BE2C (cell line): ENCODE measurements at regions not wholly inside any gene's neighbourhood (a gene's known extent, or its start where the extent isn't known, plus 50 kb on each side); places are given as distances from the start of the nearest gene placed in this dataset.

Experiments used
- DNase-seq: peaks from one replicate; pipeline ENCODE4 v3.0.0-alpha.2; 2020
- H3K27me3 ChIP-seq: fragments of 250-450 bp; sonication (Bioruptor Pico); 2 replicates; pipeline ENCODE4 v1.5.1; 2020; ENCODE audit warnings: mild to moderate bottlenecking
- H3K36me3 ChIP-seq: fragments of 250-450 bp; sonication (Bioruptor Pico); 2 replicates; pipeline ENCODE4 v1.5.1; 2020; ENCODE audit warnings: mild to moderate bottlenecking
- H3K4me1 ChIP-seq: fragments of 250-450 bp; sonication (Bioruptor Pico); 2 replicates; pipeline ENCODE4 v1.5.1; 2020
- H3K4me3 ChIP-seq: 2 replicates; pipeline ENCODE4 v1.5.1; 2011; ENCODE audit warnings: low read depth, low read length
- H3K9me3 ChIP-seq: fragments of 250-450 bp; sonication (Bioruptor Pico); 2 replicates; pipeline ENCODE4 v1.5.1; 2020
- CTCF ChIP-seq: IDR thresholded peaks from 2 replicates; pipeline ENCODE4 v1.5.1; 2012; ENCODE audit warnings: mild to moderate bottlenecking, low read depth, low read length

GRCh38 chr7:84591897-84592296, 397.3 kb upstream of the SEMA3A start:
- DNase-seq = no peak
- no peaks in the 10 kb centered on the region for H3K9me3 ChIP-seq
- no peak overlapping the region for H3K4me3 ChIP-seq
- no peak for TF ChIP-seq CTCF
- H3K4me1 ChIP-seq = no peaks in the 10 kb centered on the region
- H3K36me3 ChIP-seq = no peaks in the 10 kb centered on the region
- no peaks in the 10 kb centered on the region for H3K27me3 ChIP-seq

DNA sequence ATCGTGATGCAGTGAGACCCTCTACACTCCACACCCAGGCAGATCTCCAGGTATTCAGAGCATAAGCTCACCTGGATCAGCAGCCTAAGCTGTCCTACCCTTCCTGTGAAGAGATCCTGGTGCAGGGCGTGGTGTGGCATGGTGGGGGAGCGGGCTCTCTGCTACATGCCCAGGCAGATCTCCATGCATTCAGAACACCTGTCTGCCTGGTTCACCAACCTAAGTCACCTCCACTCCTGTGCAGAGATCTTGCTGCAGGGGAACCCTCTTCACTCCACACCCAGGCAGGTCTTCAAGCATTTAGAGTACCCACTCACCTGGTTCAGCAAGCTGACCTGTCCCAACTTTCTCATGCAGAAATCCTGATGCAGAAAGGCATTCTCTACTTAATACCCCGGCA, 394.4 kb upstream of the SEMA3A start:
- no peak for TF ChIP-seq CTCF
- no peak for DNase-seq
- H3K36me3 ChIP-seq = no peaks in the 10 kb centered on the region

DNA sequence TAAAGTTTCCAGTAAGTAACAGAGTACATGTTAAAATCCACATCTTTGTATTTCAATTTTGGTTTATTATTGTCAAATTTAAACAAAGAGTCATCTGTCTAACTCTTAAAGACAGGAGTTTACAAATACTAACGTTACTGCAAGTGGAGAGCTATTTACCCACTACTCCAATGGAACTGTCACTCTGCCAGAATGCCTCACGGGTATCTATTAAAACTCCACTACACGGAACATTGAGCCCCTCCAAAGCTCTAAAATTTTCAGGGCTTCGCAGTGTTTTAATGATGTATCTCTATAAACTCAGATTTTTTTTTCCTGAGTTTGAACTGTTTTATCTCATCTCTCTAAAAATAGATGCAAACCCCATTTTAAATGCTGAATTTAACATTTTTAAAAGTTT, 388.7 kb upstream of the SEMA3A start:
- DNase-seq = no peak
- no peak for TF ChIP-seq CTCF
- no peaks in the 10 kb centered on the region for H3K27me3 ChIP-seq

More for the DNA sequence above, 394.4 kb upstream of the SEMA3A start:
- H3K4me3 ChIP-seq = no peak overlapping the region
- H3K4me1 ChIP-seq = no peaks in the 10 kb centered on the region
- H3K27me3 ChIP-seq = no peaks in the 10 kb centered on the region
- H3K9me3 ChIP-seq = no peaks in the 10 kb centered on the region

GRCh38 chr7:84582747-84583146, 388.2 kb upstream of the SEMA3A start:
- Histone ChIP-seq H3K4me1 (no peaks in the 10 kb centered on the region), H3K36me3 (no peaks in the 10 kb centered on the region), H3K9me3 (no peaks in the 10 kb centered on the region), H3K4me3 (no peak overlapping the region), H3K27me3 (no peaks in the 10 kb centered on the region)
- DNase-seq = no peak
- TF ChIP-seq CTCF = no peak

More for the DNA sequence above, 388.7 kb upstream of the SEMA3A start:
- no peaks in the 10 kb centered on the region for H3K9me3 ChIP-seq
- no peaks in the 10 kb centered on the region for H3K4me1 ChIP-seq
- H3K4me3 ChIP-seq = no peak overlapping the region
- no peaks in the 10 kb centered on the region for H3K36me3 ChIP-seq

DNA sequence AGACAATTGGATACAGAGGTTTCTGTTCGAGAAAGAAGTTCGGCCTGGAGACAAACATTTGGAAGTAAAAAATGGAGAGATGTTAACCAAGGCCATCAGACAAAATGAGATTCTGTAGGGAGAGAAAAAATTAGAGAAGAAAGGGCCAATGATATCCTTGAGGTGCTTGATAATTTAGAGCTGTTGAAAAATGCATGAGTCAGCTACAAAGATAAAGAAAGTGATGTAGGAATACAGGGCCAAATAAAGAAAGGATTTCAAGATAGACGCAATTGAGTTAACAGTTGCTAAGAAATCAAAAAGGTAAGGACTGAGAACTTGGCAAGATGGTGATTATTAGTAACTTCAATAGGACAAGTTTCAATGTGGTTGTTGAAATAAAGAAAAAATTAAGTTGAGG, 384.2 kb upstream of the SEMA3A start:
- no peak for TF ChIP-seq CTCF
- DNase-seq = no peak

GRCh38 chr7:84568781-84569180, 374.2 kb upstream of the SEMA3A start:
- no peak for DNase-seq
- Histone ChIP-seq H3K27me3 (no peaks in the 10 kb centered on the region), H3K4me1 (peaks cover 5% of the 10 kb centered on the region), H3K4me3 (no peak overlapping the region), H3K9me3 (no peaks in the 10 kb centered on the region), H3K36me3 (no peaks in the 10 kb centered on the region)
- TF ChIP-seq CTCF = no peak

More for the DNA sequence above, 384.2 kb upstream of the SEMA3A start:
- Histone ChIP-seq H3K9me3 (no peaks in the 10 kb centered on the region), H3K27me3 (no peaks in the 10 kb centered on the region), H3K4me1 (no peaks in the 10 kb centered on the region; the same call in 1 of the 2 replicates), H3K36me3 (no peaks in the 10 kb centered on the region), H3K4me3 (no peak overlapping the region)
